GM12878 (cell line): ENCODE measurements at regions not wholly inside any gene's neighbourhood (a gene's known extent, or its start where the extent isn't known, plus 50 kb on each side); places are given as distances from the start of the nearest gene placed in this dataset.

Experiments
- ATAC-seq: fragments of 200-7000 bp; cut with Tn5 transposase; 3 replicates; pipeline ENCODE4 v1.9.1; 2020; ENCODE audit warnings: mild to moderate bottlenecking, moderate library complexity
- BruUV-seq: library from RNA; stranded (reverse); fragments of 400-500 nt; replicated peaks from 2 replicates; lab custom pipeline; 2021; lab: Mats Ljungman, UMichigan
- CTCF ChIA-PET: fragments of 300-600 bp; sonication (Branson Sonifier 250); formaldehyde crosslinking; extraction: SDS; loops from one replicate; lab custom pipeline; 2021; ENCODE audit warnings: inconsistent platforms; lab: Yijun Ruan, JAX
- POLR2A ChIA-PET: fragments of 350-600 bp; formaldehyde crosslinking; extraction: SDS; loops from one replicate; lab custom pipeline; 2021; ENCODE audit warnings: inconsistent platforms; lab: Charles Lee
- RAD21 ChIA-PET: fragments of 300-600 bp; sonication (Branson Sonifier 250); formaldehyde crosslinking; loops from one replicate; lab custom pipeline; 2023; ENCODE audit warnings: antibody characterized with exemption; ENCODE audit not compliant: unreplicated experiment; lab: Charles Lee
- SMC1A ChIA-PET: fragments of 300-600 bp; sonication (Branson Sonifier 250); formaldehyde crosslinking; loops from one replicate; lab custom pipeline; 2023; ENCODE audit not compliant: unreplicated experiment, uncharacterized antibody; lab: Charles Lee
- DNase-seq: peaks from one replicate; pipeline ENCODE4 v3.0.0-alpha.2; 2011; ENCODE audit warnings: low read depth, low spot score
- FAIRE-seq: peaks from 3 replicates; lab custom pipeline; 2011; peaks lifted over from hg19 to GRCh38; lab: Jason Lieb, UNC
- H2AFZ ChIP-seq: 2 replicates; pipeline ENCODE4 v1.6.0; 2011; ENCODE audit warnings: low read depth, low read length, control low read depth; ENCODE audit not compliant: control insufficient read depth
- H3K27ac ChIP-seq: 2 replicates; pipeline ENCODE4 v1.5.1; 2011; ENCODE audit warnings: control low read depth; ENCODE audit not compliant: control insufficient read depth, insufficient read depth
- H3K27me3 ChIP-seq, 2 experiments: replicated peaks in 1 of 2; 2 replicates each; pipeline versions ENCODE4 v1.6.0 to v1.6.1; 2011; ENCODE audit warnings: low read length in 1 of 2; ENCODE audit not compliant: control insufficient read depth in 2 of 2, insufficient read depth in 2 of 2
- H3K36me3 ChIP-seq, 2 experiments: 2 replicates each; pipeline ENCODE4 v1.5.1; 2011; ENCODE audit warnings: low read length in 1 of 2; ENCODE audit not compliant: control insufficient read depth in 2 of 2, insufficient read depth in 2 of 2
- H3K4me1 ChIP-seq: 2 replicates; pipeline ENCODE4 v1.6.1; 2011; ENCODE audit warnings: mild to moderate bottlenecking, low read length, moderate library complexity, mixed read lengths; ENCODE audit not compliant: control insufficient read depth, insufficient read depth
- H3K4me2 ChIP-seq: 2 replicates; pipeline ENCODE4 v1.6.0; 2011; ENCODE audit warnings: control low read depth; ENCODE audit not compliant: control insufficient read depth, insufficient read depth
- H3K4me3 ChIP-seq: fragments of 200-600 bp; sonication (generic); 2 replicates; pipeline ENCODE4 v1.5.1; 2016
- H3K79me2 ChIP-seq: 2 replicates; pipeline ENCODE4 v1.6.0; 2011; ENCODE audit warnings: low read length; ENCODE audit not compliant: control insufficient read depth, insufficient read depth
- H3K9ac ChIP-seq: 2 replicates; pipeline ENCODE4 v1.8.0; 2011; ENCODE audit warnings: low read length, control low read depth, mixed read lengths; ENCODE audit not compliant: control insufficient read depth, insufficient read depth
- H3K9me3 ChIP-seq: replicated peaks from 3 replicates; pipeline ENCODE4 v1.5.1; 2011; ENCODE audit warnings: mild to moderate bottlenecking, low read length; ENCODE audit not compliant: control insufficient read depth, insufficient read depth
- H4K20me1 ChIP-seq: 2 replicates; pipeline ENCODE4 v1.6.0; 2011; ENCODE audit not compliant: control insufficient read depth, insufficient read depth
- BCL11A ChIP-seq: IDR thresholded peaks from 2 replicates; pipeline ENCODE4 v1.6.1; 2011; ENCODE audit warnings: low read depth, low read length
- ETV6 ChIP-seq, 2 experiments: fragments of 450-650 bp in 1 of 2; IDR thresholded peaks in 1 of 2; conservative IDR thresholded peaks in 1 of 2; 2 replicates each; pipeline ENCODE4 v1.6.1; 2014; ENCODE audit warnings: antibody characterized with exemption in 1 of 2, borderline replicate concordance in 1 of 2, low read depth in 1 of 2, mild to moderate bottlenecking in 1 of 2, moderate library complexity in 1 of 2
- HDAC2 ChIP-seq: fragments of 200-600 bp; sonication (generic); IDR thresholded peaks from 2 replicates; pipeline ENCODE4 v1.6.1; 2017
- KLF5 ChIP-seq: fragments of 450-650 bp; IDR thresholded peaks from 2 replicates; pipeline ENCODE4 v1.6.1; 2014; ENCODE audit warnings: mild to moderate bottlenecking; ENCODE audit not compliant: partially characterized antibody
- SMAD5 ChIP-seq: IDR thresholded peaks from 2 replicates; pipeline ENCODE4 v1.6.1; 2016; ENCODE audit warnings: antibody characterized with exemption, low read depth
- SREBF2 ChIP-seq: IDR thresholded peaks from 2 replicates; pipeline ENCODE4 v1.6.1; 2012; ENCODE audit warnings: mild to moderate bottlenecking, low read length
- STAT3 ChIP-seq: IDR thresholded peaks from 2 replicates; pipeline ENCODE4 v1.6.1; 2011; ENCODE audit warnings: low read depth, low read length, improper control_type of control experiment
- TCF3 ChIP-seq: IDR thresholded peaks from 2 replicates; pipeline ENCODE4 v1.6.1; 2012; ENCODE audit warnings: low read depth, mild to moderate bottlenecking, low read length, borderline replicate concordance; ENCODE audit not compliant: insufficient read depth
- TCF7 ChIP-seq: IDR thresholded peaks from 2 replicates; pipeline ENCODE4 v1.6.1; 2014; ENCODE audit warnings: antibody characterized with exemption, borderline replicate concordance
- WGBS: methylation state at CpG from one replicate; pipeline ENCODE4 v1.1.6; 2016; ENCODE audit warnings: low lambda C conversion rate; ENCODE audit not compliant: insufficient replicate concordance, insufficient coverage; ENCODE audit errors: missing lambda C conversion rate; 5-methylcytosine and 5-hydroxymethylcytosine counted together
- in situ Hi-C: fragments of 300-500 bp; cut with MboI; formaldehyde crosslinking; loops from 9 replicates; pipeline ENCODE4 v1.14.3; 2018; ENCODE audit warnings: mixed read lengths
- intact Hi-C: fragments of 100-400 bp; cut with micrococcal nuclease; formaldehyde crosslinking; loops from one replicate; pipeline ENCODE4 v1.14.2; 2022; ENCODE audit not compliant: unreplicated experiment
- TF ChIP-seq, protein P1 (sequence below): IDR thresholded peaks from 2 replicates; pipeline ENCODE4 v1.6.1; 2012; ENCODE audit warnings: improper control_type of control experiment, low read depth, low read length; ENCODE audit not compliant: insufficient replicate concordance
- TF ChIP-seq, protein P2 (sequence below): fragments of 150-350 bp; IDR thresholded peaks from 2 replicates; pipeline ENCODE4 v1.6.1; 2014; ENCODE audit warnings: mild to moderate bottlenecking, low read depth, low read length
- TF ChIP-seq, protein P3 (sequence below): fragments of 450-650 bp; formaldehyde crosslinking; IDR thresholded peaks from 2 replicates; pipeline ENCODE4 v1.4.0; 2020; ENCODE audit warnings: mild to moderate bottlenecking, moderate library complexity

DNA sequence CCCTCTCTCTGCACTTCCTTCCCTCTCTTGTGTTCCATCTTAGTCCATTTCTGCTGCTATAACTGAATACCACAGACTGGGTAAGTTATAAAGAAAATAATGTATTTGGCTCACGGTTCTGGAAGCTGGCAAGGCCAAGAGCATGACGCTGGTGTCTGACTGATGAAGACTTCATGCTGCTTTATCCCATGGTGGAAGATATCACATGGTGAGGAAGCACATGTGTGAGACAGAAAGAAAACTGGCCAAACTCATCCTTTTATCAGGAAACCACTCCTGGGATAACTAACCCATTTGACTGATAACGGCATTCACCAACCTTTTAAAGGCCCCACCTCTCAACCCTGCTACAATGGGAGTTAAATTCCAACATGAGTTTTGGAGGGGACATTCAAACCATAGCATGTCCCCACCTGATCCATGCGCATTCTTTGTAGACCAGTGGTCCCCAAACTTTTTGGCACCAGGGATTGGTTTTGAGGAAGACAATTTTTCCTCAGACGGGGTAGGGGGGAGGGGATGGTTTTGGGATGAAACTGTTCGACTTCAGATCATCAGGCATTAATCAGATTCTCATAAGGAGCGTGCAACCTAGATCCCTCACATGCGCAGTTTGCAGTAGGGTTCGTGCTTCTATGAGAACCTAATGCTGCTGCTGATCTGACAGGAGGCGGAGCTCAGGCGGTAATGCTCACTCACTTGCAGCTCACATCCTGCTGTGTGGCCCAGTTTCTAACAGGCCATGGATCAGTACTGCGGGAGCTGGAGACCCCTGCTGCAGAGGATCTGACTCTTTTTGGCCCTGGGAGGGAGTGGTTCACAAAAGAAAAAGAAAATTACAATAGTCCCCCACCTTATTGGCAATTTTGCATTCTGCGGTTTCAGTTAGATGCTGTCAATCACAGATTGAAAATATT, 61.6 kb upstream of the SMOX start:
- no peak for FAIRE-seq
- no peak overlapping the region for H2AFZ ChIP-seq
- H3K36me3 ChIP-seq = no peaks in the 10 kb centered on the region
- H3K4me1 ChIP-seq = peaks cover 19% of the 10 kb centered on the region
- WGBS = 64% methylated on average over 13 of the region's 13 CpGs
- no peaks in the 10 kb centered on the region for H3K79me2 ChIP-seq
- H3K9me3 ChIP-seq = no peaks in the 10 kb centered on the region
- ChIA-PET RAD21 (no interaction called here), CTCF (interaction anchor here (0.7 to 3.6 kb wide), 5 partner anchors 14 to 509 kb away, joined by 3 to 34 read pairs (median 17); no protein-coding TSS in a partner anchor), POLR2A (interaction anchor here (0.5 to 0.7 kb wide), 3 partner anchors 245 to 1630 kb away, joined by 4 to 8 read pairs (median 4); no protein-coding TSS in a partner anchor), SMC1A (interaction anchor here (0.5 kb wide), 1 partner anchor 60 kb away, joined by 3 read pairs; no protein-coding TSS in a partner anchor)
- in situ Hi-C loops = loop anchor here (5.0 kb wide), 1 partner anchor 305 kb away; the partner anchor contains the start of gene SPEF1
- H3K4me3 ChIP-seq = no peak overlapping the region
- no peak overlapping the region for H3K27ac ChIP-seq
- H3K9ac ChIP-seq = no peak overlapping the region
- H3K4me2 ChIP-seq = no peak overlapping the region
- intact Hi-C loops = loop anchor here (10.0 kb wide), 1 partner anchor 402 kb away; the partner anchor contains the start of gene ADAM33
- no peak for TF ChIP-seq ETV6 (conservative IDR thresholded peaks at IDR 0.05 in 1 of 2, IDR thresholded peaks at IDR 0.05 in 1 of 2; ENCODE audit: borderline replicate concordance in 1 of 2, low read depth in 1 of 2)
- TF ChIP-seq, protein P1, sequence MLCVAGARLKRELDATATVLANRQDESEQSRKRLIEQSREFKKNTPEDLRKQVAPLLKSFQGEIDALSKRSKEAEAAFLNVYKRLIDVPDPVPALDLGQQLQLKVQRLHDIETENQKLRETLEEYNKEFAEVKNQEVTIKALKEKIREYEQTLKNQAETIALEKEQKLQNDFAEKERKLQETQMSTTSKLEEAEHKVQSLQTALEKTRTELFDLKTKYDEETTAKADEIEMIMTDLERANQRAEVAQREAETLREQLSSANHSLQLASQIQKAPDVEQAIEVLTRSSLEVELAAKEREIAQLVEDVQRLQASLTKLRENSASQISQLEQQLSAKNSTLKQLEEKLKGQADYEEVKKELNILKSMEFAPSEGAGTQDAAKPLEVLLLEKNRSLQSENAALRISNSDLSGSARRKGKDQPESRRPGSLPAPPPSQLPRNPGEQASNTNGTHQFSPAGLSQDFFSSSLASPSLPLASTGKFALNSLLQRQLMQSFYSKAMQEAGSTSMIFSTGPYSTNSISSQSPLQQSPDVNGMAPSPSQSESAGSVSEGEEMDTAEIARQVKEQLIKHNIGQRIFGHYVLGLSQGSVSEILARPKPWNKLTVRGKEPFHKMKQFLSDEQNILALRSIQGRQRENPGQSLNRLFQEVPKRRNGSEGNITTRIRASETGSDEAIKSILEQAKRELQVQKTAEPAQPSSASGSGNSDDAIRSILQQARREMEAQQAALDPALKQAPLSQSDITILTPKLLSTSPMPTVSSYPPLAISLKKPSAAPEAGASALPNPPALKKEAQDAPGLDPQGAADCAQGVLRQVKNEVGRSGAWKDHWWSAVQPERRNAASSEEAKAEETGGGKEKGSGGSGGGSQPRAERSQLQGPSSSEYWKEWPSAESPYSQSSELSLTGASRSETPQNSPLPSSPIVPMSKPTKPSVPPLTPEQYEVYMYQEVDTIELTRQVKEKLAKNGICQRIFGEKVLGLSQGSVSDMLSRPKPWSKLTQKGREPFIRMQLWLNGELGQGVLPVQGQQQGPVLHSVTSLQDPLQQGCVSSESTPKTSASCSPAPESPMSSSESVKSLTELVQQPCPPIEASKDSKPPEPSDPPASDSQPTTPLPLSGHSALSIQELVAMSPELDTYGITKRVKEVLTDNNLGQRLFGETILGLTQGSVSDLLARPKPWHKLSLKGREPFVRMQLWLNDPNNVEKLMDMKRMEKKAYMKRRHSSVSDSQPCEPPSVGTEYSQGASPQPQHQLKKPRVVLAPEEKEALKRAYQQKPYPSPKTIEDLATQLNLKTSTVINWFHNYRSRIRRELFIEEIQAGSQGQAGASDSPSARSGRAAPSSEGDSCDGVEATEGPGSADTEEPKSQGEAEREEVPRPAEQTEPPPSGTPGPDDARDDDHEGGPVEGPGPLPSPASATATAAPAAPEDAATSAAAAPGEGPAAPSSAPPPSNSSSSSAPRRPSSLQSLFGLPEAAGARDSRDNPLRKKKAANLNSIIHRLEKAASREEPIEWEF = no peak
- TF ChIP-seq TCF3 = no peak
- TF ChIP-seq TCF7 = no peak
- TF ChIP-seq HDAC2 = no peak
- no peak for TF ChIP-seq STAT3
- TF ChIP-seq, protein P2, sequence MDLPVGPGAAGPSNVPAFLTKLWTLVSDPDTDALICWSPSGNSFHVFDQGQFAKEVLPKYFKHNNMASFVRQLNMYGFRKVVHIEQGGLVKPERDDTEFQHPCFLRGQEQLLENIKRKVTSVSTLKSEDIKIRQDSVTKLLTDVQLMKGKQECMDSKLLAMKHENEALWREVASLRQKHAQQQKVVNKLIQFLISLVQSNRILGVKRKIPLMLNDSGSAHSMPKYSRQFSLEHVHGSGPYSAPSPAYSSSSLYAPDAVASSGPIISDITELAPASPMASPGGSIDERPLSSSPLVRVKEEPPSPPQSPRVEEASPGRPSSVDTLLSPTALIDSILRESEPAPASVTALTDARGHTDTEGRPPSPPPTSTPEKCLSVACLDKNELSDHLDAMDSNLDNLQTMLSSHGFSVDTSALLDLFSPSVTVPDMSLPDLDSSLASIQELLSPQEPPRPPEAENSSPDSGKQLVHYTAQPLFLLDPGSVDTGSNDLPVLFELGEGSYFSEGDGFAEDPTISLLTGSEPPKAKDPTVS = no peak
- TF ChIP-seq SMAD5 = no peak
- no peak for TF ChIP-seq BCL11A
- TF ChIP-seq KLF5 = no peak
- no peak for TF ChIP-seq SREBF2
- TF ChIP-seq, protein P3, sequence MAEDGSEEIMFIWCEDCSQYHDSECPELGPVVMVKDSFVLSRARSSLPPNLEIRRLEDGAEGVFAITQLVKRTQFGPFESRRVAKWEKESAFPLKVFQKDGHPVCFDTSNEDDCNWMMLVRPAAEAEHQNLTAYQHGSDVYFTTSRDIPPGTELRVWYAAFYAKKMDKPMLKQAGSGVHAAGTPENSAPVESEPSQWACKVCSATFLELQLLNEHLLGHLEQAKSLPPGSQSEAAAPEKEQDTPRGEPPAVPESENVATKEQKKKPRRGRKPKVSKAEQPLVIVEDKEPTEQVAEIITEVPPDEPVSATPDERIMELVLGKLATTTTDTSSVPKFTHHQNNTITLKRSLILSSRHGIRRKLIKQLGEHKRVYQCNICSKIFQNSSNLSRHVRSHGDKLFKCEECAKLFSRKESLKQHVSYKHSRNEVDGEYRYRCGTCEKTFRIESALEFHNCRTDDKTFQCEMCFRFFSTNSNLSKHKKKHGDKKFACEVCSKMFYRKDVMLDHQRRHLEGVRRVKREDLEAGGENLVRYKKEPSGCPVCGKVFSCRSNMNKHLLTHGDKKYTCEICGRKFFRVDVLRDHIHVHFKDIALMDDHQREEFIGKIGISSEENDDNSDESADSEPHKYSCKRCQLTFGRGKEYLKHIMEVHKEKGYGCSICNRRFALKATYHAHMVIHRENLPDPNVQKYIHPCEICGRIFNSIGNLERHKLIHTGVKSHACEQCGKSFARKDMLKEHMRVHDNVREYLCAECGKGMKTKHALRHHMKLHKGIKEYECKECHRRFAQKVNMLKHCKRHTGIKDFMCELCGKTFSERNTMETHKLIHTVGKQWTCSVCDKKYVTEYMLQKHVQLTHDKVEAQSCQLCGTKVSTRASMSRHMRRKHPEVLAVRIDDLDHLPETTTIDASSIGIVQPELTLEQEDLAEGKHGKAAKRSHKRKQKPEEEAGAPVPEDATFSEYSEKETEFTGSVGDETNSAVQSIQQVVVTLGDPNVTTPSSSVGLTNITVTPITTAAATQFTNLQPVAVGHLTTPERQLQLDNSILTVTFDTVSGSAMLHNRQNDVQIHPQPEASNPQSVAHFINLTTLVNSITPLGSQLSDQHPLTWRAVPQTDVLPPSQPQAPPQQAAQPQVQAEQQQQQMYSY (CRISPR knock-in tag) = no peak
- H4K20me1 ChIP-seq = no peaks in the 10 kb centered on the region
- BruUV-seq = no TSS peak
- H3K27me3 ChIP-seq = no peaks in the 10 kb centered on the region; a peak in 1 of 4 replicates
- DNase-seq = no peak
- ATAC-seq = no peak
